HFF-Myc (cell line): ENCODE measurements at regions not wholly inside any gene's neighbourhood (a gene's known extent, or its start where the extent isn't known, plus 50 kb on each side); places are given as distances from the start of the nearest gene placed in this dataset.

Experiments used
- DNase-seq: peaks from one replicate; pipeline ENCODE4 v3.0.0-alpha.2; 2011; ENCODE audit warnings: low read depth; ENCODE audit errors: extremely low read depth
- H3K4me3 ChIP-seq: replicated peaks from 2 replicates; pipeline ENCODE4 v1.5.1; 2011; ENCODE audit warnings: low read depth, mild to moderate bottlenecking, control low read depth, low read length
- CTCF ChIP-seq: IDR thresholded peaks from 2 replicates; pipeline ENCODE4 v1.5.1; 2012; ENCODE audit warnings: mild to moderate bottlenecking, low read depth, low read length, control low read depth; ENCODE audit errors: missing control alignments

DNA sequence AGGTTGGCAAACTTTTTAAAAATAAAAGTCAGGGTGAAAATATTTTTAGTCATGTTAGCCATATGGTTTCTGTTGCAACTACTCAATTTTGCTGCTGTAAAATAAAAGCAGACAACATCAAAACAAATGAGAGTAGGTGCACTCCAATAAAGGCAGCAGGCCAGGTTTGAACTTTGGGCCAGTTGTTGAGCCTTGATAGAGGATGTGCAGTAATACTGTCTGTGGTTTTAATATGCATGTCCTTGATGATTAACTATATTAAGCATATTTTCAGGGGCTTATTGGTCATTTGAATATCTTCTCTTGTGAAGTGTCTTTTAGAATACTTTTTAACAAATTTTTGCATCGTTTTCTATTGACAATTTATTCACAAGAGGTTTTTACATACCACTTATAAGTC, 1399.9 kb upstream of the B3GALT2 start:
- TF ChIP-seq CTCF, result no peak
- DNase-seq, result no peak
- no peak overlapping the region for H3K4me3 ChIP-seq

DNA sequence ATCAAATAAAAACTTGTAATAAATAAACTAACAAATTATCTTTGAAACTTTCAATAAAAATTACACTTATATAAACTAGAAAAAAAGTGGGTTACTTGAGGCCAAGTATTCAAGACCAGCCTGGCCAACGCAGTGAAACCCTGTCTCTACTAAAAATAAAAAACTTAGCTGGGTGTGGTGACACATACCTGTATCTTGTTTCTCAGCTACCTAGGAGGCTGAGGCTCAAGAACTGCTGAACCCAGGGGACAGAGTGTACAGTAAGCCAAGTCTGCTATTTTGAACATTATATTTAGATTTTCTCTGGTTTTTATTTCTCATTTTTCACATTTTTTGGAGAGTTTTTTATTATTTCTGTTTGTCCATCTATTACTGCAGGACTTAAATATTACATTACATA, 1397.6 kb upstream of the B3GALT2 start:
- H3K4me3 ChIP-seq, result no peak overlapping the region
- TF ChIP-seq CTCF, result no peak
- no peak for DNase-seq

DNA sequence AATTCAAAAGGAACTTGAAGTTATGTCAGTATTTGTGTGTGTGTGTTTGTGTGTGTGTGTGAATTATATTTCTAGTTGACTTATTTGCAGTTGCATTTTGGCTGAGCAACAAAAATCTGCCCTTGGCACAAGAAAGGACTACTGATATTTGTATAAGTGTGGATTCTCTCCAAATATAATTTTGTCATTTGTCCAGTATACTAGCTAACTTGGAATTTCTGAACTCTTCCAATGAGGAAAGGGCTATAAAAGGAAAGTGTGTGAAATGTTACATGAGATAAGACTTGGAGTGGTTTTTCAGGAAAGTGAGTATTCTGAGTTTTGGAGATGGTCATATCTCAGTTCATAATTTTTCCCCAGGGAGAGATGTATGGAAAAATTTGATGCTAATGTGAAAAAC, 1384.1 kb upstream of the B3GALT2 start:
- no peak for TF ChIP-seq CTCF
- DNase-seq, result no peak
- H3K4me3 ChIP-seq, result no peak overlapping the region

- DNase-seq, result no peak
- H3K4me3 ChIP-seq, result no peak overlapping the region
- TF ChIP-seq CTCF, result no peak
Measured at GRCh38 chr1:194568610-194569009, 1382.2 kb upstream of the B3GALT2 start.

GRCh38 chr1:194548071-194548470, 1361.7 kb upstream of the B3GALT2 start:
- no peak for TF ChIP-seq CTCF
- H3K4me3 ChIP-seq, result no peak overlapping the region
- peak; percentile 2 for DNase-seq

DNA sequence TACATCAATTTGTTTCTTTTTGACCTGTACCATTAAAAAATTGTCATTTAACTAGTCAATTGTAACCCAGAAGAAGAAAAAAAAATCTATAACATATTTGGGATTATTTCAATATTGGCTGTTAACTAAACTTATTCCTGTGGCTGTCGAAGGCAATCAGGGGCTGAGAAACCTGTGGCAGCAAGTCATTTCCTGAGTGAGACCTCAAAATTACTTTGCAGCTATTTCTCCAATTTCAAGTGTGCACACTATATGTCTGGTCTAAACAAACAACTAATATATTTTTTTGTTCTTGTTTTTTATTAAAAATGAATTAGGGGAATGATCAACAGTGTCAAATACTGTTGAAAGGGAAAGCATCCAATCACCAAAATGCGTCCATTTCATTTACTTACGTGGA, 1357.6 kb upstream of the B3GALT2 start:
- no peak overlapping the region for H3K4me3 ChIP-seq
- no peak for TF ChIP-seq CTCF
- DNase-seq, result no peak

GRCh38 chr1:194538453-194538852, 1352.0 kb upstream of the B3GALT2 start:
- H3K4me3 ChIP-seq, result no peak overlapping the region
- no peak for DNase-seq
- TF ChIP-seq CTCF, result no peak
